ENCODE measurements at regions not wholly inside any gene's neighbourhood (a gene's known extent, or its start where the extent isn't known, plus 50 kb on each side); places are given as distances from the start of the nearest gene placed in this dataset.

DNA sequence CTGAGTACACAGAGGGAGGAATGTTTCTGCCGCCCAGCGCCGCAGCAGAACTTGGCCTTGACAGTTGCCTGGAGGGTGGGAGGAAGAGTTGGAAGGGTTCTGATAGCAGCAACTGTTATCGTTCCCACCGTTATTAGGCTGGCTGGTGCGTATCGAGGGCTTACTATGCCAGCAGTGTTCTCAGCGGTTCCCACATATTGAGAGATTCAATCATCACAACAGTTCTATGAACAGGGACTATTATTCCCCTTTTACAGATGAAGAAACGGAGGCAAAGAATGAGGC lies 380.1 kb upstream of the SULF2 start:
- Histone ChIP-seq H3K27me3 (ENCODE audit: control insufficient read depth in 1 of 2, insufficient read depth in 2 of 2, low read length in 2 of 2) (no peaks in the 10 kb centered on the region; a peak in 1 of 5 replicates), H3K9ac (ENCODE audit: insufficient read depth, low read depth, low read length) (no peak overlapping the region), H2AFZ (ENCODE audit: low read length) (no peak overlapping the region), H3K4me2 (ENCODE audit: low read depth, low read length) (no peak overlapping the region), H3K27ac (ENCODE audit: extremely low read length, insufficient read depth, low read length) (no peak overlapping the region), H3K9me3 (ENCODE audit: low read length) (no peaks in the 10 kb centered on the region), H3K4me3 (replicated peaks in 1 of 3; ENCODE audit: insufficient read depth in 1 of 3, low read depth in 2 of 3, low read length in 3 of 3) (no peak overlapping the region), H3K4me1 (ENCODE audit: insufficient read depth, low read length) (peaks cover 18% of the 10 kb centered on the region; the same call in 1 of the 2 replicates), H3K79me2 (ENCODE audit: insufficient read depth, low read length) (no peaks in the 10 kb centered on the region), H4K20me1 (ENCODE audit: insufficient read depth, low read length) (no peaks in the 10 kb centered on the region), H3K36me3 (replicated peaks in 1 of 2; ENCODE audit: control insufficient read depth in 1 of 2, insufficient read depth in 2 of 2, low read length in 2 of 2) (no peaks in the 10 kb centered on the region)
- no peak for TF ChIP-seq ZNF232 (CRISPR knock-in tag; IDR thresholded peaks at IDR 0.05; ENCODE audit: borderline replicate concordance)
- TF ChIP-seq, protein P1, sequence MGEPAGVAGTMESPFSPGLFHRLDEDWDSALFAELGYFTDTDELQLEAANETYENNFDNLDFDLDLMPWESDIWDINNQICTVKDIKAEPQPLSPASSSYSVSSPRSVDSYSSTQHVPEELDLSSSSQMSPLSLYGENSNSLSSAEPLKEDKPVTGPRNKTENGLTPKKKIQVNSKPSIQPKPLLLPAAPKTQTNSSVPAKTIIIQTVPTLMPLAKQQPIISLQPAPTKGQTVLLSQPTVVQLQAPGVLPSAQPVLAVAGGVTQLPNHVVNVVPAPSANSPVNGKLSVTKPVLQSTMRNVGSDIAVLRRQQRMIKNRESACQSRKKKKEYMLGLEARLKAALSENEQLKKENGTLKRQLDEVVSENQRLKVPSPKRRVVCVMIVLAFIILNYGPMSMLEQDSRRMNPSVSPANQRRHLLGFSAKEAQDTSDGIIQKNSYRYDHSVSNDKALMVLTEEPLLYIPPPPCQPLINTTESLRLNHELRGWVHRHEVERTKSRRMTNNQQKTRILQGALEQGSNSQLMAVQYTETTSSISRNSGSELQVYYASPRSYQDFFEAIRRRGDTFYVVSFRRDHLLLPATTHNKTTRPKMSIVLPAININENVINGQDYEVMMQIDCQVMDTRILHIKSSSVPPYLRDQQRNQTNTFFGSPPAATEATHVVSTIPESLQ (CRISPR knock-in tag; conservative IDR thresholded peaks at IDR 0.05) = no peak
- TF ChIP-seq RBM22 (optimal IDR thresholded peaks at IDR 0.05; ENCODE audit: low read length) = no peak
- no peak for TF ChIP-seq ZNF180 (CRISPR knock-in tag; IDR thresholded peaks at IDR 0.05; ENCODE audit: borderline replicate concordance, low read depth)
- TF ChIP-seq ZNF644 (CRISPR knock-in tag; IDR thresholded peaks at IDR 0.05; ENCODE audit: low read depth) = no peak
- no peak for TF ChIP-seq TSC22D2 (CRISPR knock-in tag; IDR thresholded peaks at IDR 0.05; ENCODE audit: borderline replicate concordance)
- TF ChIP-seq ZNF660 (CRISPR knock-in tag; IDR thresholded peaks at IDR 0.05; ENCODE audit: borderline replicate concordance, low read depth) = no peak
- TF ChIP-seq ZMYM4 (CRISPR knock-in tag; IDR thresholded peaks at IDR 0.05) = no peak
- TF ChIP-seq SNRNP70 (IDR thresholded peaks at IDR 0.05; ENCODE audit: low read depth, low read length) = no peak
- no peak for TF ChIP-seq ZNF816 (CRISPR knock-in tag; IDR thresholded peaks at IDR 0.05; ENCODE audit: borderline replicate concordance)
- no peak for TF ChIP-seq KAT8 (CRISPR knock-in tag; IDR thresholded peaks at IDR 0.05)
- no peak for TF ChIP-seq MYNN (CRISPR knock-in tag; IDR thresholded peaks at IDR 0.05; ENCODE audit: low read depth)
- TF ChIP-seq ZNF30 (CRISPR knock-in tag; IDR thresholded peaks at IDR 0.05) = no peak
- no peak for TF ChIP-seq ZBTB3 (CRISPR knock-in tag; IDR thresholded peaks at IDR 0.05; ENCODE audit: borderline replicate concordance, low read depth)
- ChIA-PET POLR2A (no interaction called here), CTCF (ENCODE audit: low intra/inter-chr PET ratio, low total read pairs) (no interaction called here)
- no TSS peak for BruUV-seq (replicated peaks)
- ATAC-seq = no peak
- in situ Hi-C loops (cut with HindIII; ENCODE audit: extremely low pct_ligation_motif_present, low pct_unique_long_range_greater_than_20kb) (no loop called here), intact Hi-C loops (cut with micrococcal nuclease; ENCODE audit: unreplicated experiment) (no loop called here)
- DNase-seq (ENCODE audit: low spot score) = no peak
- WGBS (ENCODE audit: low lambda C conversion rate) = 69% methylated on average over 9 of the region's 9 CpGs
- FAIRE-seq = no peak
